ENCODE measurements at regions not wholly inside any gene's neighbourhood (a gene's known extent, or its start where the extent isn't known, plus 50 kb on each side); places are given as distances from the start of the nearest gene placed in this dataset.

DNA sequence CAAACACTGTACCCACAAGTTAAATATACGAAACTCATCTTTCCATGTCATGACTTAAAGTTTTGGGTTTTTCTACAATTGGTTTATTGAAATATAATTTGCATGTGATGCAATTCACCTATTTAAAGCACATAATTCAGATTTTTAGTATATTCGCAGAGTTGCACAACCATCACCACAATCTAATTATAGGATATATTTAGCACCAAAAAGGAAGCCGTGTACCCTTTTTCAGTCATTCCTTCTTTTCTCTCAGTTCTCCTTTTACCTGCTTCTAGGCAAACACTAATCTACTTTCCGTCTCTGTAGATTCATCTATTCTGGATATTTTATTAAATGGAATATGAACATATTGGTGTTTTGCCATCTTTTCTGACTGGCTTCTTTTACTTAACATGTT is 1458.1 kb upstream of the TENM4 start:
- DNase-seq = no peak

DNA sequence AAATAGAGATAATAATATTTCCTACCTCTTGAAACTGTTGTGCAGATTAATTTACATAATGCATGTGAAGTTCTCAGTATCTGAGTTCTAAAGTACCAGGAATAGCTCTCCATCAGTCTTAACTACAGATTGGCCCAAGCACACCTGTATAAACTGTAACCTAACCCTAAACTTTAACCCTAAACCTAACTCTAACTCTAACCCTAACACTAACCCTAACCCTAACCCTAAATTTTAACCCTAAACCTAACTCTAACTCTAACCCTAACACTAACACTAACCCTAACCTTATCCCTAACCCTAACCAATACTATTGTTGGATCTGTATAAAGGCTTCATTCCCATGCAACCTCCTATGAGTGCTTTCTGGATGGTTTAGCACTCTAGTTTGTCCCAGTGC is 1445.9 kb upstream of the TENM4 start:
- no peak for DNase-seq

DNA sequence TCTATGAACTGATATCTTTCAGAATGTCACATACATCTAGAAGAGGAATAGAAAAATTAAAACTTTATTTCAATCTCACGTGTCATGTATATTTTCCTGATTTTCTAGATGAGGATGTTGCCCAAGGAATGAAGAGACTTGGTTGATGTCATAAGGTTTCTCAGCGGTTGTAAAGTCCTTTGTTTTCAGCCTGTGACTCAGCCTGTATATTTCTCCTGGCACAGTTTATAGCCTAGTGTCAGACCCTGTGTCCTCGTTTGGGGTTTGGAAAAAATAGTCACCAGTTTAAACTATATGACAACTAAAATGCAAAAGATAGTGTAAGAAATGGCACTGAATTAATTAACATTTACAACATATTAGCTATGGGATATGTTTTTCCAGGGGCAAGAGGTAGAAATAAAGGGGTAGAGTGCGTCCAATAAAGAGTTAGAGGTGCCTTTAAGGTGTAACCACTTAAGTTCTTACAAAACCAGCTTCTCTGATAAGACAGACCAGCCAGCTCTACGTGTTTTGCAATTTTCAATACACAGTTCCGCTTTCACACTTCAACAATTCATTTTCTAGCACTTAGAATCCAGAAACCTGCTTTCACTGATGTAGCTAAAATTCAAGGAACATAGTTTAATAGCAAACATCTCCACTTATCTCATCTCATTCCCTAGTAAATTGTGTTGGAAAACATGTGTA is 1432.6 kb upstream of the TENM4 start:
- no peak for DNase-seq

DNA sequence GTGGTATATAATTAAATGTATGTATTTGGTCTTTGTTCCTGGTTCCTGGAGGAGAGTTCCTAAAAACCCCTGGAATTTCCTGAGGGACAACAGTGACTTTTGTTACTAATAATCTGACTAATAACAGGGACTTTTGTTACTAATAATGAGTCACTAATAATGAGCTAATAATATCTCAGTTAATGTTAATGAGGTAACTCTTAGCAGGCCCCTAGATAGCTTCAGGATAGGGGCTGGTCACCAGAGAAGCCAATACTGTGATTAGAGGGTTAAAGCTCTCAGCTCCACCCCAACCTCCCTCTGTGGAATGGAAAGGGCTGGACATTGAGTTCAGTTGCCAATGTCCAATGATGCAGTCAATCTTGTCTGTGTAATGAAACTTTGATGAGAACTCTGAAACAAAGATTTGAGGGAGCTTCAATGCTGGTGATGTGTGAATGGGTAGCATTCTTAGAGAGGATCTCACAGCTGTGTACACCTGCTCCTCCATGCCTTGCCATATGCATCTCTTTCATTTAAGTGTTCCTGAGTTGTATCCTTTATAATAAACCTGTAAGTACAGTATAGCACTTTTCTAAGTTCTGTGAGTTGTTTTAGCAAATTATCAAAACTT is 1431.4 kb upstream of the TENM4 start:
- no peak for DNase-seq

DNA sequence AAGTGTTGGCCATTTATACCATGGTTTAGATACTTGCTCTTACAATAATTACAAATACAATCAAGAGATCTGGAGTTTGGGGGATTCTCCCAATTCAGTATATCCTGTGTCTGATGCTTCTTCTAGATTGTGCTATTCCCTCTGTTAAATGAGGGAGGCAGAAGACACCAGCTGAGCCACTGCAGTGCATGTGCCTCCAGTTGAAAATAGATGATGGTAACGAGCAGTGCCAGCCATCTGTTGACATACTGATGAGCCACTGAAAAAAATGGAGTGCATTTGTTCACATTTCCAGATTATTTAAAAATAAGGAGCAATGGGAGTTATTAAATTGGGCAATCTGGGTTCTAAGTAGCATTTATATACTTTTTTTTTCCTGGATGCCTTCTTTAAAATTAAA is 1428.0 kb upstream of the TENM4 start:
- DNase-seq = no peak

DNA sequence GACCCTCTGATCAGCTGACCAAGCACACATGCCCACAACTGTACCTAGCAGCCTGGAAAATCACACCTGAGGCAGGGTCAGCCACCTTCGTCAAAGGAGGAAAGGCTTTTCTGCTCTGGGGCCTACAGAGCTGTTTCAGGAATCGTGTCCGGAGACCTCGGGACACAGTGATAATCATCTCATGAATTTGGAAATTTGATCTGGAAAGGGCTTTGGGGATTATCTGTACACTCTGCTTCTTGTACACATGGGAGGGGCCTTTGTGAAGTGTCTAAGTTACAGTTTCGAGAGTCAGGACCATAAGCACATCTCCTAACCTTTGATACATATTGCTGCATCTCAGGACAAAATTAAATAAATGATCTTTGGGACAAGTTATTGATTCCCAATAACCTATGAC is 1421.2 kb upstream of the TENM4 start:
- DNase-seq = no peak

DNA sequence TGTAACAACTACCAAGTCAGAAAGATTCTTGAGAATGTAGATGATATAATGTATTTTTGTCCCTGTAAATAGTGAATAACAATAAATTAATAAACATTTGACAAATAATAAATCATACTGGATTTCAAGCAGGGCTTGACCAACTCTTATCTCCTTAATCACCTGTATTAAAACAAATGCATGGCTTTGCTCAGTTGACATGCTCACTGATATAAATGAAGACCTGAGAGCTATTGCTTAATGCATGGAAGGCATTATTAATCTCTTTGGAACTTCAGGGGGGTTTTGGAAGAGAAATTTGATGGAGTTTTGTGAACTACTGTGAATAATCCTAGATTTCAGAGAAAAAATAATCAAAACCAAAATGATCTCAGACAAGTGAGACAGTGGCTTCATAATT is 1420.4 kb upstream of the TENM4 start:
- no peak for DNase-seq

DNA sequence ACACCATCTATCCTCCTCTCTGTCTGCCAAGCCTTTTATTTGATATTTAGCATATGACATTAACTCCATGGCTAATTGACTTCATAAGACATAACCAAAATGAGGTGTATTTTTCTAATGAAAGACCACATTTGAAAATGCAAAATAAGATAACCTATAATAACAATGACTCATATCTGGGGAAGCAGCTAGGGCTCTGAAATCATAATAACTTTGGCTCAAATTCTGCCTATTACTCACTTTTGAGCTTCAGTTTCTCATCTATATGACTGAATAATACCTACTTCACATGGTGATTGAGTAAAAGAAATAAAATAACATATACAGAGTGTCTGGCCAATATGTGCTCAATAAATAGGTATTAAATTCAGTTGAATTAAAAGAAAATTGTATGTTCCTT is 1419.8 kb upstream of the TENM4 start:
- DNase-seq = no peak

DNA sequence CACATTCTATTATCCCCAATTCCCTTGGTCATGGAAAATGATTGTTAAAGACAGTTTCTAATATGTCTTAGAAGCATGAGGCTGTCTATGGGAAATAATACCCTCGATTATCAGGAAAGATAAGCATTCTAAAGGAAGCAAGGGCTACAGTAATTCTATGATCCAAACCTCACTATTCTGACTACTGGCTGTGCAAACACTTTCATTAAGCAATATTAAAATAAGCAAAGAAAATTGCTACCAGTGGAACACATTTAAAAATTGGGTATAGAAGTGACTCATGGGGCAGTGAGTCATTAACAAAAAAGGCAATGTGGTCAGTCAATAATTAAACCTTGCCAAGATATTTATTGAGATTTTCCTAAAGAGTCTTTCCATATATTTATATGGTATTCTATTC is 1415.2 kb upstream of the TENM4 start:
- no peak for DNase-seq

DNA sequence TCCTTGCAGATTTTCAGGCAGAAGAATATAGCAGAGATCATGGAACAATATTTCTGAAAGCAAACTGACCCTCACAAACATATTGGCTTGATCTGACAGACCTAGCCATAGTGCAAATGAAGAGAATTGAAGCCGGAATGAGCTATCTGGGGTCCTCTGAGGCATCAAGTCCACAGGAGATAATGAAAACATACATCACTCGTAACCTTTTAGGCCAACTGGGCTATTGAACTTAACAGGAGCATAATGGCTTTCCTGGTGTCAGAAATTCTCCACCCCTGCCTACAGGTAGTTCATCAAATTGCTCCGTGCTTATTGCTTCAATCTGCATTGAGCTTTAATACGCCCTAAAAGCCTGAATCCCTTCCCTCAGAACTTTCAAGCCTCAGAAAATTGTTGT is 1414.6 kb upstream of the TENM4 start:
- no peak for DNase-seq

DNA sequence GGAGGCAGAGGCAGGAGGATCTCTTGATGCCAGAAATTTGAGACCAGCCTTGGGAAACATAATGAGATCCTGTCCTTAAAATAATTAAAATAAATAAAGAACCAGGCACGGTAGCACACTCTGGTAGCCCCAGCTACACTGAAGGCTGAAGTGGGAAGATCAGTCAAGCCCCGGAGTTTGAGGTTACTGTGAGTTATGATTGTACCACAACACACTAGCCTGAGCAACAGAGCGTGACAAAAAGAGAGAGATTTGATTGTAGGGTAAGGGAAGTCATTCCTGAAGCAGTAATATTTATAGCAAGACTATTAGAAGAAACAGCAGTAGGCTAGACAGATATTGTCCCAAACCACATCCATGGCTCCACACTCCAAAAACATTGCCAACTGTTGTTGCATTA is 1408.4 kb upstream of the TENM4 start:
- DNase-seq = no peak

DNA sequence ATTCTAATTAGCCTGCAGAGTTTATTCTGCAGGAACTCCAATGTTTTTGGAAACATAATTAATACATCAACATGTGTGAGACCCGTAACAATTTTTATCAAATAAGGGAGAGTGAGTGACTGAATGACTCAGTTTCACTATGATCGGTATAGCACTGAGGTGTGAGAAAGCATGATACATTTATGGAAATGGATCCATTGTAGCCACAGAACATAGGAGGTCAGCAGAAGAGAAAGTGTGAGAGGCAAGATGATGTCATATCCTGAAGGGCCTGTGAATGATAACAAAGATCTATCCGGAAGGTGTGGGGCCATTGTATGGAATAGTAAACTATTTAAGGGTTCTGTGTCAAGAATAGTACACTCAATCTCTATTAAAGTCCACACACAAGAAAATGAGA is 1406.1 kb upstream of the TENM4 start:
- DNase-seq = no peak

DNA sequence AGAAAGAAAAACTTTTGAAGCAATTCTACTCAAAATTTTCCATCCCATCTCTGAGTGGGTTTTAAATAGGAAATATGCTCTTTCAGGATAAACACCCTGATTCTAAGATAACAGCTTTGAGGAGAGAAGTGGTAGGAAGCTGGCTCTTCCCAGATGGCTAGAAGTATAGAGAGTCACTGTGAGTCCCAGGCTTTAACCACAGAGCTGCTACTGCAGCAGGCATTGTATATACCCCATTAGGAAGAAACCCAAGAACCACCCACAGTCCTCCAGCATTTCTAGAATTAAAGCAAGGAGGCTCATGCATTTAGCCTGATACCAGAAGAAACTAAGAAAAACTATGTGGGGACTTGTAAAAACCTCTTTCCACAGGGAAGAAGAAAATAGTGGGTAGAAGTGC is 1405.6 kb upstream of the TENM4 start:
- DNase-seq = no peak

DNA sequence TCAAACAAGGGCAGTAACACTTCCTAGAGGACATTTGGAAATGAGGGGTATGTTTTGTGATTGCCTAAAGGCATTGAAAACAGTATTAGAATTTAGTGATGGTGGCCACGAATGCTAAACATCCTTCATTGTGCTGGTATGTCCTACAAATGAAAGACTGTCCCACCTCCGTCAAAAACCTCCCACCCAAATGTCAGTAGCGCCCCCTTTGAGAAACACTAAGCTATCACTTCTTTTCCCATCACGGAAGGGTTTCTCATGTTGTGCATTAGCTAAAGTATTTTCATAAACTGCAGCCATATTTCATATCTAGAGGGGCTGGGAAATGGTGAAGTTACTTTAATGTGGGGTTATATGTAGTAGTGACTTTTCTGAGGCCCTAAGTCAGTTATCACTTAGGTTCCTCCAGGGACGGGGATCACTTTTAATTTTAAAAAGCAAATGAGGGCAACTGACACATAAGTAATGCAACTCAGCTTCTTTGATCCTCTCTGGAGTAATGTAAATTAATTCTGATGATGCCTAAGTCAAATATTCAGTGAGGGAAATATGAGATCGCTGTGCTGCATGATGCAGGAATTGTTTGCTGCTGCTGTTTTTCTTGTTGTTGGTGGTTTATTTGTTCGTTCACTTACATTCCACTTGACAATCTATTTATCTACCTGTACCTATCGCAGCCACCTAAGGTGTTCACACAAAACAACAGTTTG is 1403.4 kb upstream of the TENM4 start:
- DNase-seq = no peak

DNA sequence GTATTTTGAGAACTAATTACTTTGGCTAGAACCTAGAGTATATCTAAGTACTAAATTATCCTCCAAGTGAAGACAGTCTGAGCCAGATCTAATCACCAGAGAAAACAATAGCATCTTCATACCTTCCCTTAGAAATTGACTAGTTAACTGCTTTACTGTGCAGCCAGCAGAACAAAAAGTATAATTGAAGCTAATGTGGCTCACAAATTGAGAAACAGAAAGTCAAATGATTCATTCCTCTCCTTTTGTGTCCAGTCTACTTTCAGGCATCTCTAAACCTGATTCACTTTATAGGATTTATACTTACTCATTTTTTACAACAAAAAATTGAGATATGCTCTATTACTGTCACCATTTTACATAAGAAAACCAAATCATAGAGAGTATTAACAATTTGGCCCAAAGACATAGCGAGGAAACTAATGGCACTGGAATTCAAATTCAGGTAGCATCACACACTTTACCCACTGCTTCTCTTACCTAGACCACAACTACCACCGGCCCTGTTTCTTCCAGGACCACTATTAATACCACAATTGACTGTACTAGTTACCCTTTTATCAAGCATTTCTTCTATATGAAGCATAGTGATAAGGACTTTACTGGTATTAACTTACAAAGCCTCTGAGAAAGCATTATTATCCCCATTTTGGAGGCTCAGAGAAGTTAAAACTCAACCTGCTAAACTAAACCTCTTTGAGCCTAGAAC is 1402.6 kb upstream of the TENM4 start:
- DNase-seq = no peak

DNA sequence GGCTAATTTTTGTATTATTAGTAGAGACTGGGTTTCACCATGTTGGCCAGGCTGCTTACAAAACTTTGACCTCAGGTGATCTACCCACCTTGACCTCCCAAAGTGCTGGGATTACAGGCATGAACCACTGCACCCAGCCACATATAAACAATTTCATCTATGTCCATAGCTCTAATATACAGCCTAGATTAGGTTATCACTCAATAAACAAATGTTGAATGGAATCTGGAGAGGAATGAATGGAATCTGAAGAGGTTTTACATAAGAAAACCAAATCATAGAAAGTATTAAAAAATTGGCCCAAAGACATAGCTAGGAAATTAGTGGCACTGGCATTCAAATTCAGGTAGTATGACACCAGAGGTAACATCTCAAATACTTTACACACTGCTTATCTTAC is 1401.4 kb upstream of the TENM4 start:
- DNase-seq = no peak

DNA sequence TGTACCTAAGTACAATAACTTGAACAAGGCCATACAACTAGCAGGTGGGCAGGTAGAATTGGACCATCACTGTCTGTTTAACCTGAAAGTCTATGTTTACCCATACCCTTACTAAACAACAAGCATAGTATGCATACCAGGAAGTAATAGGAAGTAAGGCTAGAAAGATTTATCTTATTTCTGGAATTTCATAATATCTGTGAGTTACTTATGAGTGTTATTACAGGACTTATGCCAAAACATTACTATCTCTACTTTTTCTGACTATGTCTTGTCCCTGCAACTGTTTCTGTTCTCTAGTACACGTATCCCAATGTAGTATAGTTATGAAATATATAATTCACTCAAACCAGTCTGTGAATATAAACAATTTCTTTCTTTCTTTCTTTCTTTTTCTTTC is 1400.8 kb upstream of the TENM4 start:
- DNase-seq = no peak

DNA sequence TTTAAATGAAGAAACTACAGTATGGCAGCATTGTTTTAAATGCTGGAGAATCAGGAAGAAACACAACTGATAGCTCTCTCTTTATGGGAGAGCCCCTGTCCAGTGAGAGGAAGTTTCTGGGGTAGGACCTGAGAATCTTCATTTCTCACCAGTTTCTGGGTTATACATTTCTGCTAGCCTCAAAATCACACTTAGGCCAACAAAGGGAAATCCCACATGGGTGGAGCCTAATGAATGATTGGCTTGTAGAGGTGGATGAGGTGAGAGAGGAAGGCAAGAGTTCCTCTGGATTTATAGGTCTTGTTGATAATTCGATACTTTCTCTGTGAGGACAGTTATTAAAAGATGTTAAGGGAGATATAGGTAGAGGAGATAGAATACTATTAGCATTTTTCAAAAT is 1397.3 kb upstream of the TENM4 start:
- DNase-seq = no peak

DNA sequence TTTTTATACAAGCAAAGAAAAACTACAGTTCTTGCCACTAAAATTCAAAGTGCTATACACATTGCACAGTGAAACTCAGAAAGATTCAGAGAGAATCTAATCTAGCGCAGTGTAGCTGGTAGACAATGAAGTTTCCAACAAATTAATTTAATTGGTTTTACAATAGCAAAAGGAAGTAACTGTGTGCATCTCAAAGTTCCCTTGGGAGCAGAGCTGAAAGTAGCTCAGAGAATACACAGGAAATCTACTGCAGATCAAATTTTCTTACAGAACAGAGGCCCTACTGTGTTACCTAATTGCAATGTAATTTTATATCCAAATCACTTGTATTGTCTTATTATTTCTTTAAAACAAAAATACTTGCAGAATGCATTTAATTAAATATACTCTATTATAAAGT is 1396.2 kb upstream of the TENM4 start:
- no peak for DNase-seq

DNA sequence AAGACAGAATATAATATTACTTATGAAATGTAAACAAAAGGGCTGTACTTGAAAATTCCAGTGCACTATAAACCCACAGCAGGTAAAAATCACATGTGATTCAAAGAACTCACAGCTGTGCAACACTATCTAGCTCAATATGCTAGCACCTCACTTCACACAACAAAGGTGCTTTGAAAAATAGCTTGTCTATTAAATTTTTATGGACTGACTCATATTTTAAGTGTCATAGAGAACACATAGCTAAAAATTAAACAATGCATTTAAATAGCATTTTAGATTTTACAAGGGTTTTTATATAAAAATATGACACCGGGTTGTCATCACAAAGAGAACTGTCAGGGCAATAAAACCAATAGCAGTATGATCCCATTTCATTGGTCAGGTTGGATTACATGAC is 1390.5 kb upstream of the TENM4 start:
- DNase-seq = no peak

DNA sequence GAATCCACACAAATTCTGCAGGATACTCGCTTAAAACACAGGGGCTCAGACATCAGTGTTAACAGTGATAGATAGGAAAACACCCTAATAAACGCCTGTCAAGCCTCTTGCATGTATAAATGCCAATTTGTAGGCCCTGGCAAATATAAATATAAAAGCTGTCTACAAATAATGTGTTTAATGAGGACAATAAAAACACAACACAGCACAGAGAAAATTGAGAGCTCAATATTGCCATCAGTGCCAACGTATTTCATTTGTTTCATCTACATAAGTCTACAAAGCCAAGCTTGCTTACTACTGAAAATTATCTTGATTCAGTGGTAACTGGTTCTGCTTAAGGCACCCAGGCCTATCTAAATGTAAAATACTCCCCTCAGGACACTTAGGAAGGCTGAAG is 1387.0 kb upstream of the TENM4 start:
- DNase-seq = no peak

DNA sequence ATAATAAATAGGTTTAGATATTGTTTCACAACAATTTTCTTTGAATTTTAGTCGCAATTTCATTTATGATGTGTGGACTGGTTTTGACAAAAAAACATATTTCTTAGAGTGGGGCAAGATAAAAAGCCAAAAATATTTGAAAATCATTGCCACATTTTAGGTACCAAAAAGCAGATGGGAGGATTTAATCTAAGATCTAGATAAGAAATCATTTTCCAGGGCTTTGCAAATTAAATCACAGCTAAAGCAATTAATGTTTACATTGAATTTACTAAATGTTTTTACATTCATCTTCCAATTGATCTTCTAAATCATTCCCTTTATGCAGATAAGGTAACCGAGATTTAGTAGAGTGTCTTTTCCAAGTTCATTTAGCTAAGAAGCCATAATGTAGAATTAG is 1386.0 kb upstream of the TENM4 start:
- no peak for DNase-seq

DNA sequence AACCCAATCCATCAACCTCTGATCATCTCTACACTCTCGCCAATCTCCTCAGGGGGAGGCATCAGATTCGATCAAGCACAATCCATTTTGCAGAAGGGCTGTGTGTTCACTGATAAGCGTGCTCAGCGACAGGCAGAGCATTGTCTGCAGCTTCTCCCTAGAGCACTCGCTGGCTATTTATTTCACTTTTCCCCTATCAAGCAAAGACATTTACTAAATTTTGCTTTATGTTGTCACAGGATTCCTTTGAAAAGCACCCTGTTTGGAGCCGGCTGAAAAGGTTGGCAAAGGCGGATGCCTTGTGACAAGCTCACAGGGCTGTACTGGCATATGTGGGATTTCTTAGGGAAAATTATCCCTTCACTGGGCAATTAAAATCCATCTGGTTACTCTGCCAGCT is 1381.5 kb upstream of the TENM4 start:
- DNase-seq = no peak

DNA sequence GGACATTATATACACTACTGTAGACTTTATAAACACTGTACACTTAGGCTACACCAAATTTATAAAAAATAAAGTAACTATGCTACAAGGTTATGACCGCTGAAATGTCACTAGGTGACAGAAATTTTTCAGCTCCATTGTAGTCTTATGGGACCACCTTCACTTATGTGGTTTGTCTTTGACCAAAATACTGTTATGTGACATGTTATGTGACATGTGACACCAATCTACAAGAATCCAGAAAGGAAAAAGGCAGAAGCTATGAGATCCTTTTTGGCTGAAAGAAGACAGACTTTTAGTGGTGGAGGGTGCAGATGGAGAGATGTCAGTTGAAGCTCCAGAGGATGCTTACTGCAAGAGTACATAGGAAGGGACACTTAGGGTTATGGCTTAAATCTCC is 1378.4 kb upstream of the TENM4 start:
- no peak for DNase-seq

All from bone marrow (tissue), 2 donors.